ENCODE measurements at regions not wholly inside any gene's neighbourhood (a gene's known extent, or its start where the extent isn't known, plus 50 kb on each side); places are given as distances from the start of the nearest gene placed in this dataset.
A peak's percentile ranks its signal among the peaks of the same experiment; 100 is the strongest.

GRCh38 chr7:88495881-88496725 is 189.4 kb upstream of the STEAP4 start:
- no peak for DNase-seq

GRCh38 chr7:88492153-88492552 is 185.5 kb upstream of the STEAP4 start:
- DNase-seq = no peak

GRCh38 chr7:88490874-88491273 is 184.2 kb upstream of the STEAP4 start:
- no peak for DNase-seq

GRCh38 chr7:88490161-88490560 is 183.5 kb upstream of the STEAP4 start:
- no peak for DNase-seq

- DNase-seq = no peak
These were observed 179.1 kb upstream of the STEAP4 start for GRCh38 chr7:88485821-88486220.

- no peak for DNase-seq
These were observed 177.9 kb upstream of the STEAP4 start for GRCh38 chr7:88484551-88484950.

GRCh38 chr7:88480896-88481295 is 174.2 kb upstream of the STEAP4 start:
- DNase-seq = no peak

GRCh38 chr7:88480271-88480670 is 173.6 kb upstream of the STEAP4 start:
- no peak for DNase-seq

- no peak for DNase-seq
These were observed 171.3 kb upstream of the STEAP4 start for GRCh38 chr7:88477976-88478375.

GRCh38 chr7:88465600-88465999 is 158.9 kb upstream of the STEAP4 start:
- no peak for DNase-seq

- DNase-seq = no peak
These were observed 156.1 kb upstream of the STEAP4 start for GRCh38 chr7:88462799-88463198.

GRCh38 chr7:88460650-88461049 is 154.0 kb upstream of the STEAP4 start:
- DNase-seq = no peak

GRCh38 chr7:88458946-88459345 is 152.3 kb upstream of the STEAP4 start:
- no peak for DNase-seq

GRCh38 chr7:88458279-88458678 is 151.6 kb upstream of the STEAP4 start:
- no peak for DNase-seq

- DNase-seq = no peak
These were observed 150.6 kb upstream of the STEAP4 start for GRCh38 chr7:88457320-88457719.

- DNase-seq = no peak
These were observed 149.8 kb upstream of the STEAP4 start for GRCh38 chr7:88456490-88456889.

- peak in 1 of 2 experiments; percentile 5 for DNase-seq
These were observed 149.0 kb upstream of the STEAP4 start for GRCh38 chr7:88455696-88456095.

- no peak for DNase-seq
These were observed 146.0 kb upstream of the STEAP4 start for GRCh38 chr7:88452646-88453045.

GRCh38 chr7:88450874-88451273 is 144.2 kb upstream of the STEAP4 start:
- no peak for DNase-seq

- no peak for DNase-seq
These were observed 142.7 kb upstream of the STEAP4 start for GRCh38 chr7:88449410-88449809.

- no peak for DNase-seq
These were observed 135.7 kb upstream of the STEAP4 start for GRCh38 chr7:88442413-88442812.

- no peak for DNase-seq
These were observed 130.4 kb upstream of the STEAP4 start for GRCh38 chr7:88437132-88437531.

- DNase-seq = no peak
These were observed 125.6 kb upstream of the STEAP4 start for GRCh38 chr7:88432301-88432700.

- DNase-seq = no peak
These were observed 125.2 kb upstream of the STEAP4 start for GRCh38 chr7:88431882-88432281.

- peak in 1 of 2 experiments; percentile 3 for DNase-seq
These were observed 122.7 kb upstream of the STEAP4 start for GRCh38 chr7:88429382-88429781.
